Calu3 (cell line): ENCODE measurements at regions not wholly inside any gene's neighbourhood (a gene's known extent, or its start where the extent isn't known, plus 50 kb on each side); places are given as distances from the start of the nearest gene placed in this dataset.

Experiments used
- BruUV-seq: library from RNA; stranded (reverse); fragments of 400-500 nt; replicated peaks from 2 replicates; lab custom pipeline; 2021; lab: Mats Ljungman, UMichigan
- CTCF ChIA-PET: fragments of 300-600 bp; sonication (Branson Sonifier 250); formaldehyde crosslinking; loops from one replicate; lab custom pipeline; 2022; ENCODE audit warnings: antibody characterized with exemption; lab: Charles Lee
- DNase-seq: peaks from one replicate; pipeline ENCODE4 v3.0.0; 2022
- H3K27ac Mint-ChIP-seq: one replicate; pipeline ENCODE4 v1.8.0; 2022; ENCODE audit warnings: mixed read lengths; ENCODE audit not compliant: unreplicated experiment
- H3K27me3 Mint-ChIP-seq: one replicate; pipeline ENCODE4 v1.8.0; 2022; ENCODE audit warnings: mixed read lengths; ENCODE audit not compliant: unreplicated experiment
- H3K36me3 Mint-ChIP-seq: one replicate; pipeline ENCODE4 v1.8.0; 2022; ENCODE audit warnings: mild to moderate bottlenecking, moderate library complexity, mixed read lengths; ENCODE audit not compliant: insufficient read depth, unreplicated experiment
- H3K4me1 Mint-ChIP-seq: one replicate; pipeline ENCODE4 v1.8.0; 2022; ENCODE audit warnings: mild to moderate bottlenecking, low read depth, mixed read lengths; ENCODE audit not compliant: unreplicated experiment
- H3K4me3 Mint-ChIP-seq: one replicate; pipeline ENCODE4 v1.8.0; 2022; ENCODE audit warnings: mild to moderate bottlenecking, low read depth, moderate library complexity, mixed read lengths; ENCODE audit not compliant: unreplicated experiment
- H3K9me3 Mint-ChIP-seq: one replicate; pipeline ENCODE4 v1.8.0; 2022; ENCODE audit warnings: low read depth, mixed read lengths; ENCODE audit not compliant: unreplicated experiment
- CTCF ChIP-seq: fragments of 200-600 bp; IDR thresholded peaks from one replicate; pipeline ENCODE4 v1.8.0; 2022; ENCODE audit warnings: antibody characterized with exemption; ENCODE audit not compliant: unreplicated experiment
- intact Hi-C: fragments of 100-400 bp; cut with micrococcal nuclease; formaldehyde crosslinking; loops from one replicate; pipeline ENCODE4 v1.10.0; 2022; ENCODE audit not compliant: unreplicated experiment

- no peak for DNase-seq
- no TSS peak for BruUV-seq
- H3K36me3 Mint-ChIP-seq: no peaks in the 10 kb centered on the region
- intact Hi-C loops: no loop called here
- no peak for TF ChIP-seq CTCF
- CTCF ChIA-PET: no interaction called here
- H3K27me3 Mint-ChIP-seq: no peaks in the 10 kb centered on the region
- no peak overlapping the region for H3K4me3 Mint-ChIP-seq
- H3K27ac Mint-ChIP-seq: no peak overlapping the region
- H3K9me3 Mint-ChIP-seq: no peaks in the 10 kb centered on the region
- H3K4me1 Mint-ChIP-seq: no peaks in the 10 kb centered on the region
These were observed 324.6 kb upstream of the CHRM3 start for GRCh38 chr1:239061770-239062169.

- H3K36me3 Mint-ChIP-seq: no peaks in the 10 kb centered on the region
- no peak for TF ChIP-seq CTCF
- no peak overlapping the region for H3K4me3 Mint-ChIP-seq
- no peak for DNase-seq
- CTCF ChIA-PET: interaction anchor here (0.6 kb wide), 1 partner anchor 161 kb away, joined by 3 read pairs; no protein-coding TSS in a partner anchor
- no TSS peak for BruUV-seq
- H3K27me3 Mint-ChIP-seq: no peaks in the 10 kb centered on the region
- H3K9me3 Mint-ChIP-seq: peaks cover 9% of the 10 kb centered on the region
- H3K4me1 Mint-ChIP-seq: no peaks in the 10 kb centered on the region
- no peak overlapping the region for H3K27ac Mint-ChIP-seq
- intact Hi-C loops: no loop called here
These were observed 328.2 kb upstream of the CHRM3 start for GRCh38 chr1:239058190-239058589.

- H3K27me3 Mint-ChIP-seq: no peaks in the 10 kb centered on the region
These were observed 329.4 kb upstream of the CHRM3 start for GRCh38 chr1:239056940-239057339.

GRCh38 chr1:239053279-239053678 lies 333.1 kb upstream of the CHRM3 start:
- no peaks in the 10 kb centered on the region for H3K4me1 Mint-ChIP-seq
- TF ChIP-seq CTCF: no peak
- intact Hi-C loops: no loop called here
- BruUV-seq: no TSS peak
- CTCF ChIA-PET: no interaction called here
- no peak overlapping the region for H3K27ac Mint-ChIP-seq
- no peaks in the 10 kb centered on the region for H3K27me3 Mint-ChIP-seq
- H3K4me3 Mint-ChIP-seq: no peak overlapping the region
- peaks cover 12% of the 10 kb centered on the region for H3K9me3 Mint-ChIP-seq
- DNase-seq: no peak
- H3K36me3 Mint-ChIP-seq: no peaks in the 10 kb centered on the region

More at GRCh38 chr1:239056940-239057339, 329.4 kb upstream of the CHRM3 start:
- Mint-ChIP-seq H3K4me1 (no peaks in the 10 kb centered on the region), H3K9me3 (peaks cover 9% of the 10 kb centered on the region), H3K27ac (no peak overlapping the region), H3K36me3 (no peaks in the 10 kb centered on the region), H3K4me3 (no peak overlapping the region)
- intact Hi-C loops: no loop called here
- CTCF ChIA-PET: no interaction called here
- TF ChIP-seq CTCF: no peak
- no TSS peak for BruUV-seq
- no peak for DNase-seq
